Thyroid gland (tissue), 4 donors: ENCODE measurements at regions not wholly inside any gene's neighbourhood (a gene's known extent, or its start where the extent isn't known, plus 50 kb on each side); places are given as distances from the start of the nearest gene placed in this dataset.

Experiments
- DNase-seq, 2 donors: peaks; one replicate each; pipeline ENCODE4 v3.0.0-alpha.2; 2019
- H3K27ac ChIP-seq, 3 donors: fragments of 200-600 bp; sonication (generic); 1 replicate in 2 of 3; 2 replicates in 1 of 3; pipeline ENCODE4 v1.5.1; 2016 to 2019; ENCODE audit warnings: mild to moderate bottlenecking in 1 of 3, moderate library complexity in 1 of 3
- H3K27me3 ChIP-seq: fragments of 200-600 bp; sonication (generic); one replicate; pipeline ENCODE4 v1.5.1; 2019
- H3K36me3 ChIP-seq, 2 donors: fragments of 200-600 bp; sonication (generic); one replicate each; pipeline ENCODE4 v1.5.1; 2016 to 2019
- H3K4me1 ChIP-seq, 2 donors: fragments of 200-600 bp; sonication (generic); one replicate each; pipeline ENCODE4 v1.5.1; 2017 to 2019
- H3K4me3 ChIP-seq, 3 donors: fragments of 200-600 bp; sonication (generic); replicated peaks in 1 of 3; 1 replicate in 2 of 3; 2 replicates in 1 of 3; pipeline ENCODE4 v1.5.1; 2016; ENCODE audit warnings: mild to moderate bottlenecking in 1 of 3
- H3K9me3 ChIP-seq: fragments of 200-600 bp; sonication (generic); one replicate; pipeline ENCODE4 v1.5.1; 2017
- CTCF ChIP-seq, 6 experiments: fragments of 200-600 bp in 3 of 6; fragments of 450-650 bp in 3 of 6; sonication (generic) in 3 of 6; IDR thresholded peaks; one replicate each; pipeline ENCODE4 v1.5.1; 2016 to 2019; ENCODE audit warnings: antibody characterized with exemption in 6 of 6, mild to moderate bottlenecking in 2 of 6, inconsistent platforms in 1 of 6, moderate library complexity in 1 of 6
- POLR2A ChIP-seq, 2 donors: fragments of 450-650 bp; IDR thresholded peaks; one replicate each; pipeline ENCODE4 v1.6.1; 2017; ENCODE audit warnings: antibody characterized with exemption in 2 of 2, mild to moderate bottlenecking in 2 of 2, moderate library complexity in 1 of 2
- WGBS, 2 donors: methylation state at CpG; one replicate each; pipeline ENCODE4 v1.1.5; 2017; 5-methylcytosine and 5-hydroxymethylcytosine counted together
- intact Hi-C: fragments of 100-400 bp; cut with DNase I; formaldehyde crosslinking; loops from one replicate; pipeline ENCODE4 v1.15.1; 2023

GRCh38 chr13:44106266-44107152, 226.8 kb downstream of the LACC1 start:
- Histone ChIP-seq H3K4me1 (peaks cover 43 to 50% of the 10 kb centered on the region in 2 donors), H3K27ac (peak overlapping the region in 2 of 3 donors; percentile 29 to 59), H3K27me3 (no peaks in the 10 kb centered on the region), H3K9me3 (no peaks in the 10 kb centered on the region), H3K4me3 (no peak overlapping the region), H3K36me3 (no peaks in the 10 kb centered on the region)
- no peak for DNase-seq
- TF ChIP-seq POLR2A (IDR thresholded peaks at IDR 0.05) (no peak), CTCF (IDR thresholded peaks at IDR 0.05) (no peak)
- 68 to 84% methylated on average over 6 of the region's 6 CpGs for WGBS, 2 donors
- intact Hi-C loops = no loop called here

GRCh38 chr13:44107357-44108121, 227.8 kb downstream of the LACC1 start:
- peak overlapping the region in 1 of 3 donors; percentile 59 for H3K27ac ChIP-seq

GRCh38 chr13:44108331-44108858, 228.7 kb downstream of the LACC1 start:
- Histone ChIP-seq H3K4me1 (peaks cover 39 to 47% of the 10 kb centered on the region in 2 donors), H3K27me3 (no peaks in the 10 kb centered on the region), H3K4me3 (no peak overlapping the region), H3K27ac (no peak overlapping the region), H3K36me3 (no peaks in the 10 kb centered on the region), H3K9me3 (no peaks in the 10 kb centered on the region)
- no peak for DNase-seq
- intact Hi-C loops = no loop called here
- WGBS, 2 donors = 80 to 82% methylated on average over 2 of the region's 2 CpGs
- no peak for TF ChIP-seq CTCF (IDR thresholded peaks at IDR 0.05)
- no peak for TF ChIP-seq POLR2A (IDR thresholded peaks at IDR 0.05)

More at GRCh38 chr13:44107357-44108121, 227.8 kb downstream of the LACC1 start:
- no peak overlapping the region for H3K4me3 ChIP-seq
- H3K9me3 ChIP-seq = no peaks in the 10 kb centered on the region
- peaks cover 43 to 48% of the 10 kb centered on the region in 2 donors for H3K4me1 ChIP-seq
- WGBS, 2 donors = 66 to 77% methylated on average over 7 to 10 of the region's 10 CpGs
- TF ChIP-seq POLR2A (IDR thresholded peaks at IDR 0.05) = no peak
- no peak for TF ChIP-seq CTCF (IDR thresholded peaks at IDR 0.05)
- intact Hi-C loops = no loop called here
- no peaks in the 10 kb centered on the region for H3K27me3 ChIP-seq
- DNase-seq = no peak
- H3K36me3 ChIP-seq = no peaks in the 10 kb centered on the region

GRCh38 chr13:44110091-44110621, 230.5 kb downstream of the LACC1 start:
- TF ChIP-seq POLR2A (IDR thresholded peaks at IDR 0.05) (no peak), CTCF (IDR thresholded peaks at IDR 0.05) (no peak)
- 72 to 80% methylated on average over 7 of the region's 7 CpGs for WGBS, 2 donors
- Histone ChIP-seq H3K27me3 (no peaks in the 10 kb centered on the region), H3K9me3 (no peaks in the 10 kb centered on the region), H3K4me1 (peaks cover 22 to 29% of the 10 kb centered on the region in 2 donors), H3K36me3 (no peaks in the 10 kb centered on the region), H3K27ac (no peak overlapping the region), H3K4me3 (no peak overlapping the region)
- DNase-seq = no peak
- intact Hi-C loops = no loop called here
